Common myeloid progenitor, CD34-positive (primary cell): ENCODE measurements at regions not wholly inside any gene's neighbourhood (a gene's known extent, or its start where the extent isn't known, plus 50 kb on each side); places are given as distances from the start of the nearest gene placed in this dataset.

ENCODE experiments used
- CTCF ChIA-PET: fragments of 350-600 bp; sonication (Branson Sonifier 250); formaldehyde crosslinking; loops from one replicate; lab custom pipeline; 2021; ENCODE audit warnings: antibody characterized with exemption; lab: Charles Lee
- POLR2A ChIA-PET: fragments of 350-600 bp; sonication (Branson Sonifier 250); formaldehyde crosslinking; loops from one replicate; lab custom pipeline; 2021; ENCODE audit warnings: antibody characterized with exemption; lab: Charles Lee
- DNase-seq, 3 donors: peaks; one replicate each; pipeline versions ENCODE4 v3.0.0 to v3.0.0-alpha.2; 2013
- H3K27ac ChIP-seq, 2 experiments: 1 replicate in 1 of 2; 2 replicates in 1 of 2; pipeline ENCODE4 v1.7.0; 2013; ENCODE audit warnings: inconsistent platforms in 2 of 2, low read length in 2 of 2, mild to moderate bottlenecking in 2 of 2, low read depth in 1 of 2, moderate library complexity in 1 of 2; ENCODE audit not compliant: severe bottlenecking in 2 of 2, insufficient read depth in 1 of 2, poor library complexity in 1 of 2
- H3K27me3 ChIP-seq, 5 experiments: replicated peaks in 2 of 5; 1 replicate in 3 of 5; 2 replicates in 2 of 5; pipeline versions ENCODE4 v1.6.1 to v1.7.0; 2013; ENCODE audit warnings: low read length in 4 of 5, mild to moderate bottlenecking in 2 of 5, moderate library complexity in 2 of 5, inconsistent platforms in 1 of 5; ENCODE audit not compliant: insufficient read depth in 5 of 5, control insufficient read depth in 4 of 5
- H3K36me3 ChIP-seq, 4 experiments: 1 replicate in 2 of 4; 2 replicates in 2 of 4; pipeline versions ENCODE4 v1.6.1 to v1.7.0; 2013; ENCODE audit warnings: low read length in 3 of 4, control low read depth in 1 of 4, mild to moderate bottlenecking in 1 of 4; ENCODE audit not compliant: control insufficient read depth in 4 of 4, insufficient read depth in 4 of 4
- H3K4me1 ChIP-seq, 4 experiments: 1 replicate in 3 of 4; 2 replicates in 1 of 4; pipeline versions ENCODE4 v1.6.1 to v1.7.1; 2013; ENCODE audit warnings: low read length in 3 of 4, mild to moderate bottlenecking in 3 of 4, control low read depth in 1 of 4, inconsistent platforms in 1 of 4, moderate library complexity in 1 of 4; ENCODE audit not compliant: control insufficient read depth in 4 of 4, insufficient read depth in 4 of 4; ENCODE audit errors: control extremely low read depth in 1 of 4
- H3K4me3 ChIP-seq, 7 experiments: 1 replicate in 4 of 7; 2 replicates in 3 of 7; pipeline versions ENCODE4 v1.5.1 to v1.7.0; 2013; ENCODE audit warnings: mild to moderate bottlenecking in 7 of 7, low read length in 6 of 7, moderate library complexity in 6 of 7, inconsistent platforms in 2 of 7, low read depth in 2 of 7, control low read depth in 1 of 7; ENCODE audit not compliant: insufficient read depth in 4 of 7, control insufficient read depth in 1 of 7; ENCODE audit errors: extremely low read depth in 1 of 7
- H3K9me3 ChIP-seq, 5 experiments: 1 replicate in 4 of 5; 2 replicates in 1 of 5; pipeline versions ENCODE4 v1.6.1 to v1.7.1; 2013; ENCODE audit warnings: low read length in 4 of 5, mild to moderate bottlenecking in 2 of 5, inconsistent platforms in 1 of 5, low read depth in 1 of 5, moderate library complexity in 1 of 5; ENCODE audit not compliant: control insufficient read depth in 4 of 5, insufficient read depth in 2 of 5; ENCODE audit errors: control extremely low read depth in 1 of 5
- WGBS: methylation state at CpG from one replicate; pipeline ENCODE4 v1.1.5; 2013; ENCODE audit not compliant: insufficient coverage; 5-methylcytosine and 5-hydroxymethylcytosine counted together

GRCh38 chr2:4181062-4181461 lies 477.7 kb downstream of the DCDC2C start:
- POLR2A ChIA-PET, result no interaction called here
- Histone ChIP-seq H3K9me3 (peaks cover 0 to 7% (median 6%) of the 10 kb centered on the region in 5 experiments), H3K4me1 (no peaks in the 10 kb centered on the region), H3K4me3 (no peak overlapping the region), H3K27me3 (no peaks in the 10 kb centered on the region), H3K36me3 (no peaks in the 10 kb centered on the region), H3K27ac (no peak overlapping the region)
- DNase-seq, result no peak
- CTCF ChIA-PET, result no interaction called here
- 88% methylated on average over 1 of the region's 1 CpG for WGBS

GRCh38 chr2:4188561-4188960 lies 485.2 kb downstream of the DCDC2C start:
- ChIA-PET POLR2A (interaction anchor here (0.7 kb wide), 1 partner anchor 114 kb away, joined by 3 read pairs; no protein-coding TSS in a partner anchor), CTCF (no interaction called here)
- DNase-seq, result no peak
- Histone ChIP-seq H3K36me3 (no peaks in the 10 kb centered on the region), H3K27ac (no peak overlapping the region), H3K4me3 (no peak overlapping the region), H3K4me1 (no peaks in the 10 kb centered on the region), H3K27me3 (no peaks in the 10 kb centered on the region), H3K9me3 (peaks cover 0 to 4% (median 0%) of the 10 kb centered on the region in 5 experiments)
- no CpG with 5 or more reads among the region's 2 CpGs for WGBS

- H3K27me3 ChIP-seq, result no peaks in the 10 kb centered on the region
- peaks cover 0 to 4% (median 0%) of the 10 kb centered on the region in 5 experiments for H3K9me3 ChIP-seq
- ChIA-PET POLR2A (no interaction called here), CTCF (no interaction called here)
- 97% methylated on average over 4 of the region's 5 CpGs for WGBS
- DNase-seq, result no peak
- H3K4me3 ChIP-seq, result no peak overlapping the region
- H3K4me1 ChIP-seq, result no peaks in the 10 kb centered on the region
- H3K27ac ChIP-seq, result no peak overlapping the region
- no peaks in the 10 kb centered on the region for H3K36me3 ChIP-seq
Observed at GRCh38 chr2:4190548-4190947, 487.2 kb downstream of the DCDC2C start.

GRCh38 chr2:4192119-4192518 lies 488.7 kb downstream of the DCDC2C start:
- H3K36me3 ChIP-seq, result no peaks in the 10 kb centered on the region
- WGBS, result 100% methylated on average over 2 of the region's 2 CpGs
- CTCF ChIA-PET, result no interaction called here
- no peaks in the 10 kb centered on the region for H3K27me3 ChIP-seq
- POLR2A ChIA-PET, result no interaction called here
- no peak overlapping the region for H3K27ac ChIP-seq
- no peak overlapping the region for H3K4me3 ChIP-seq
- no peak for DNase-seq
- peaks cover 0 to 4% (median 0%) of the 10 kb centered on the region in 5 experiments for H3K9me3 ChIP-seq
- no peaks in the 10 kb centered on the region for H3K4me1 ChIP-seq

GRCh38 chr2:4214444-4215205 lies 511.2 kb downstream of the DCDC2C start:
- CTCF ChIA-PET, result no interaction called here
- POLR2A ChIA-PET, result no interaction called here
- WGBS, result 97% methylated on average over 9 of the region's 10 CpGs
- Histone ChIP-seq H3K9me3 (no peaks in the 10 kb centered on the region), H3K4me1 (no peaks in the 10 kb centered on the region), H3K27me3 (no peaks in the 10 kb centered on the region), H3K27ac (no peak overlapping the region), H3K4me3 (no peak overlapping the region), H3K36me3 (no peaks in the 10 kb centered on the region)
- no peak for DNase-seq

GRCh38 chr2:4217737-4218136 lies 514.4 kb downstream of the DCDC2C start:
- H3K27me3 ChIP-seq, result no peaks in the 10 kb centered on the region
- no CpG with 5 or more reads among the region's 1 CpG for WGBS
- ChIA-PET POLR2A (no interaction called here), CTCF (no interaction called here)
- H3K9me3 ChIP-seq, result no peaks in the 10 kb centered on the region
- DNase-seq, result no peak
- no peak overlapping the region for H3K27ac ChIP-seq
- no peaks in the 10 kb centered on the region for H3K4me1 ChIP-seq
- H3K36me3 ChIP-seq, result no peaks in the 10 kb centered on the region
- H3K4me3 ChIP-seq, result no peak overlapping the region

GRCh38 chr2:4219101-4219500 lies 515.7 kb downstream of the DCDC2C start:
- no CpG with 5 or more reads among the region's 1 CpG for WGBS
- H3K4me1 ChIP-seq, result no peaks in the 10 kb centered on the region
- no peaks in the 10 kb centered on the region for H3K27me3 ChIP-seq
- H3K9me3 ChIP-seq, result no peaks in the 10 kb centered on the region
- no peak for DNase-seq
- H3K27ac ChIP-seq, result no peak overlapping the region
- ChIA-PET CTCF (no interaction called here), POLR2A (no interaction called here)
- no peaks in the 10 kb centered on the region for H3K36me3 ChIP-seq
- no peak overlapping the region for H3K4me3 ChIP-seq
